HUES64 (cell line): ENCODE measurements at regions not wholly inside any gene's neighbourhood (a gene's known extent, or its start where the extent isn't known, plus 50 kb on each side); places are given as distances from the start of the nearest gene placed in this dataset.

Source experiments
- H3K27ac ChIP-seq: 2 replicates; pipeline ENCODE4 v1.7.0; 2013; ENCODE audit warnings: low read depth, low read length, inconsistent platforms
- H3K27me3 ChIP-seq: 2 replicates; pipeline ENCODE4 v1.6.1; 2013; ENCODE audit warnings: mild to moderate bottlenecking, low read length; ENCODE audit not compliant: insufficient read depth
- H3K36me3 ChIP-seq: 2 replicates; pipeline ENCODE4 v1.6.1; 2013; ENCODE audit warnings: mild to moderate bottlenecking, low read length; ENCODE audit not compliant: insufficient read depth
- H3K4me1 ChIP-seq: 2 replicates; pipeline ENCODE4 v1.6.1; 2013; ENCODE audit warnings: mild to moderate bottlenecking, low read length, moderate library complexity; ENCODE audit not compliant: insufficient read depth
- H3K4me3 ChIP-seq: 2 replicates; pipeline ENCODE4 v1.5.1; 2013; ENCODE audit warnings: mild to moderate bottlenecking, low read length, moderate library complexity
- H3K9ac ChIP-seq: 2 replicates; pipeline ENCODE4 v1.6.1; 2013; ENCODE audit warnings: mild to moderate bottlenecking, low read depth, low read length
- H3K9me3 ChIP-seq: 2 replicates; pipeline ENCODE4 v1.6.1; 2013; ENCODE audit warnings: low read depth, low read length; ENCODE audit not compliant: insufficient read depth
- WGBS: fragments of 150-250, 120-280 bp; methylation state at CpG from one replicate; pipeline ENCODE4 v1.1.7; 2013; ENCODE audit warnings: missing lambda C conversion rate; 5-methylcytosine and 5-hydroxymethylcytosine counted together

- Histone ChIP-seq H3K27me3 (peaks cover 30% of the 10 kb centered on the region), H3K9ac (no peak overlapping the region), H3K9me3 (no peaks in the 10 kb centered on the region), H3K4me3 (no peak overlapping the region), H3K36me3 (no peaks in the 10 kb centered on the region), H3K27ac (no peak overlapping the region), H3K4me1 (no peaks in the 10 kb centered on the region)
- 86% methylated on average over 16 of the region's 17 CpGs for WGBS
Measured at GRCh38 chr11:69922015-69922595, 102.9 kb upstream of the FGF3 start.

GRCh38 chr11:69922596-69923111 lies 103.4 kb upstream of the FGF3 start:
- Histone ChIP-seq H3K4me3 (no peak overlapping the region), H3K9me3 (no peaks in the 10 kb centered on the region), H3K9ac (no peak overlapping the region), H3K27ac (no peak overlapping the region), H3K4me1 (no peaks in the 10 kb centered on the region), H3K36me3 (no peaks in the 10 kb centered on the region), H3K27me3 (peaks cover 26% of the 10 kb centered on the region)
- 94% methylated on average over 14 of the region's 14 CpGs for WGBS

GRCh38 chr11:69923196-69923595 lies 104.0 kb upstream of the FGF3 start:
- no peak overlapping the region for H3K9ac ChIP-seq
- WGBS: 87% methylated on average over 7 of the region's 7 CpGs
- no peaks in the 10 kb centered on the region for H3K9me3 ChIP-seq
- H3K27me3 ChIP-seq: peaks cover 26% of the 10 kb centered on the region
- no peak overlapping the region for H3K27ac ChIP-seq
- H3K36me3 ChIP-seq: no peaks in the 10 kb centered on the region
- no peaks in the 10 kb centered on the region for H3K4me1 ChIP-seq
- no peak overlapping the region for H3K4me3 ChIP-seq

- Histone ChIP-seq H3K27ac (no peak overlapping the region), H3K36me3 (no peaks in the 10 kb centered on the region), H3K27me3 (peaks cover 24% of the 10 kb centered on the region), H3K4me3 (no peak overlapping the region), H3K9me3 (no peaks in the 10 kb centered on the region), H3K4me1 (no peaks in the 10 kb centered on the region), H3K9ac (no peak overlapping the region)
- WGBS: 94% methylated on average over 11 of the region's 13 CpGs
Measured at GRCh38 chr11:69923641-69924307, 104.6 kb upstream of the FGF3 start.

GRCh38 chr11:69924308-69925161 lies 105.3 kb upstream of the FGF3 start:
- no peak overlapping the region for H3K27ac ChIP-seq
- WGBS: 84% methylated on average over 2 of the region's 2 CpGs
- H3K9ac ChIP-seq: no peak overlapping the region
- peaks cover 26% of the 10 kb centered on the region for H3K27me3 ChIP-seq
- no peaks in the 10 kb centered on the region for H3K9me3 ChIP-seq
- no peaks in the 10 kb centered on the region for H3K36me3 ChIP-seq
- H3K4me3 ChIP-seq: no peak overlapping the region
- no peaks in the 10 kb centered on the region for H3K4me1 ChIP-seq

GRCh38 chr11:69925366-69926196 lies 106.4 kb upstream of the FGF3 start:
- H3K36me3 ChIP-seq: no peaks in the 10 kb centered on the region
- H3K9me3 ChIP-seq: no peaks in the 10 kb centered on the region
- H3K27ac ChIP-seq: no peak overlapping the region
- H3K9ac ChIP-seq: no peak overlapping the region
- no peaks in the 10 kb centered on the region for H3K4me1 ChIP-seq
- 91% methylated on average over 22 of the region's 22 CpGs for WGBS
- H3K4me3 ChIP-seq: no peak overlapping the region
- peaks cover 36% of the 10 kb centered on the region for H3K27me3 ChIP-seq

GRCh38 chr11:69926376-69927050 lies 107.3 kb upstream of the FGF3 start:
- WGBS: 88% methylated on average over 15 of the region's 15 CpGs

GRCh38 chr11:69928121-69928520 lies 108.9 kb upstream of the FGF3 start:
- H3K4me1 ChIP-seq: peaks cover 7% of the 10 kb centered on the region; the same call in 1 of the 2 replicates

More at GRCh38 chr11:69926376-69927050, 107.3 kb upstream of the FGF3 start:
- H3K9ac ChIP-seq: no peak overlapping the region
- H3K4me3 ChIP-seq: no peak overlapping the region
- no peak overlapping the region for H3K27ac ChIP-seq
- H3K9me3 ChIP-seq: no peaks in the 10 kb centered on the region
- H3K36me3 ChIP-seq: no peaks in the 10 kb centered on the region
- H3K27me3 ChIP-seq: peaks cover 45% of the 10 kb centered on the region
- H3K4me1 ChIP-seq: no peaks in the 10 kb centered on the region

GRCh38 chr11:69928975-69929374 lies 109.8 kb upstream of the FGF3 start:
- H3K36me3 ChIP-seq: no peaks in the 10 kb centered on the region
- no peak overlapping the region for H3K4me3 ChIP-seq
- H3K4me1 ChIP-seq: peaks cover 7% of the 10 kb centered on the region; the same call in 1 of the 2 replicates
- no peaks in the 10 kb centered on the region for H3K9me3 ChIP-seq
- 97% methylated on average over 3 of the region's 3 CpGs for WGBS
- H3K9ac ChIP-seq: no peak overlapping the region
- H3K27ac ChIP-seq: no peak overlapping the region
- H3K27me3 ChIP-seq: peaks cover 60% of the 10 kb centered on the region

More at GRCh38 chr11:69928121-69928520, 108.9 kb upstream of the FGF3 start:
- Histone ChIP-seq H3K9me3 (no peaks in the 10 kb centered on the region), H3K9ac (no peak overlapping the region), H3K36me3 (no peaks in the 10 kb centered on the region), H3K4me3 (no peak overlapping the region), H3K27me3 (peaks cover 52% of the 10 kb centered on the region), H3K27ac (no peak overlapping the region)
- WGBS: 62% methylated on average over 9 of the region's 9 CpGs
